ENCODE measurements at regions not wholly inside any gene's neighbourhood (a gene's known extent, or its start where the extent isn't known, plus 50 kb on each side); places are given as distances from the start of the nearest gene placed in this dataset.
A peak's percentile ranks its signal among the peaks of the same experiment; 100 is the strongest.

GRCh38 chr4:27206009-27206408 lies 345.4 kb downstream of the STIM2 start:
- DNase-seq (ENCODE audit: low read depth): no peak
- H3K4me3 ChIP-seq (ENCODE audit: low read length): no peak overlapping the region
- no peak for TF ChIP-seq CTCF (IDR thresholded peaks at IDR 0.05; ENCODE audit: insufficient read depth, low read depth, low read length, missing control alignments)

GRCh38 chr4:27210956-27211355 lies 350.3 kb downstream of the STIM2 start:
- no peak for TF ChIP-seq CTCF (IDR thresholded peaks at IDR 0.05; ENCODE audit: insufficient read depth, low read depth, low read length, missing control alignments)
- DNase-seq (ENCODE audit: low read depth): no peak
- no peak overlapping the region for H3K4me3 ChIP-seq (ENCODE audit: low read length)

- no peak overlapping the region for H3K4me3 ChIP-seq (ENCODE audit: low read length)
- TF ChIP-seq CTCF (IDR thresholded peaks at IDR 0.05; ENCODE audit: insufficient read depth, low read depth, low read length, missing control alignments): no peak
- no peak for DNase-seq (ENCODE audit: low read depth)
Measured at GRCh38 chr4:27214010-27214409, 353.4 kb downstream of the STIM2 start.

GRCh38 chr4:27215220-27215826 lies 354.7 kb downstream of the STIM2 start:
- no peak for DNase-seq (ENCODE audit: low read depth)
- no peak overlapping the region for H3K4me3 ChIP-seq (ENCODE audit: low read length)
- TF ChIP-seq CTCF (IDR thresholded peaks at IDR 0.05; ENCODE audit: insufficient read depth, low read depth, low read length, missing control alignments): no peak

- DNase-seq (ENCODE audit: low read depth): peak; percentile 15
- no peak for TF ChIP-seq CTCF (IDR thresholded peaks at IDR 0.05; ENCODE audit: insufficient read depth, low read depth, low read length, missing control alignments)
- H3K4me3 ChIP-seq (ENCODE audit: low read length): no peak overlapping the region
Measured at GRCh38 chr4:27217261-27217769, 356.7 kb downstream of the STIM2 start.

GRCh38 chr4:27218013-27218412 lies 357.4 kb downstream of the STIM2 start:
- DNase-seq (ENCODE audit: low read depth): peak; percentile 7

More at GRCh38 chr4:27218013-27218412, 357.4 kb downstream of the STIM2 start:
- no peak for TF ChIP-seq CTCF (IDR thresholded peaks at IDR 0.05; ENCODE audit: insufficient read depth, low read depth, low read length, missing control alignments)
- no peak overlapping the region for H3K4me3 ChIP-seq (ENCODE audit: low read length)
